ENCODE measurements at regions not wholly inside any gene's neighbourhood (a gene's known extent, or its start where the extent isn't known, plus 50 kb on each side); places are given as distances from the start of the nearest gene placed in this dataset.

DNA sequence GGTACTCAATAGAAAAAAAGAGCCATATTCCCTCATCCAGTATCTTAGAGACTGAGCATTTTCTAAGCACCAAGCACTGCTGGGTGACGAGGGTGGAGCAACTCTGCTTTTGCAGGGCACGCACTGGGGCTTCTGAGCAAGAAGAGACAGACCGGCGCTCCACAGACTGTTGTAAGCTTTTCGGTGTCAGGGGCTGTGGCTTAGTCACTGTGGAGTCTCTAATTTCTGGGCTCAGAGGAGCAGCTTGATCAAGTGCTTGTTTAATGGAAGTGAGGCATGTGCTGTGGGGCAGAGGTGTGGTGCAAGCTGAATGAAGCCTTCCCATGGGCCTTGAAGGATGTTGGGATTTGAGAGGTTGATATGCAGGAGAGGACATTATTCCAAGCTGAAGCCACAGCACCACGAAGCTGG lies 227.1 kb downstream of the MYCN start:
- TF ChIP-seq, protein P1, sequence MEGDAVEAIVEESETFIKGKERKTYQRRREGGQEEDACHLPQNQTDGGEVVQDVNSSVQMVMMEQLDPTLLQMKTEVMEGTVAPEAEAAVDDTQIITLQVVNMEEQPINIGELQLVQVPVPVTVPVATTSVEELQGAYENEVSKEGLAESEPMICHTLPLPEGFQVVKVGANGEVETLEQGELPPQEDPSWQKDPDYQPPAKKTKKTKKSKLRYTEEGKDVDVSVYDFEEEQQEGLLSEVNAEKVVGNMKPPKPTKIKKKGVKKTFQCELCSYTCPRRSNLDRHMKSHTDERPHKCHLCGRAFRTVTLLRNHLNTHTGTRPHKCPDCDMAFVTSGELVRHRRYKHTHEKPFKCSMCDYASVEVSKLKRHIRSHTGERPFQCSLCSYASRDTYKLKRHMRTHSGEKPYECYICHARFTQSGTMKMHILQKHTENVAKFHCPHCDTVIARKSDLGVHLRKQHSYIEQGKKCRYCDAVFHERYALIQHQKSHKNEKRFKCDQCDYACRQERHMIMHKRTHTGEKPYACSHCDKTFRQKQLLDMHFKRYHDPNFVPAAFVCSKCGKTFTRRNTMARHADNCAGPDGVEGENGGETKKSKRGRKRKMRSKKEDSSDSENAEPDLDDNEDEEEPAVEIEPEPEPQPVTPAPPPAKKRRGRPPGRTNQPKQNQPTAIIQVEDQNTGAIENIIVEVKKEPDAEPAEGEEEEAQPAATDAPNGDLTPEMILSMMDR (IDR thresholded peaks at IDR 0.05; ENCODE audit: insufficient read depth, low read length), result no peak
- no peak for DNase-seq (ENCODE audit: low read depth)

DNA sequence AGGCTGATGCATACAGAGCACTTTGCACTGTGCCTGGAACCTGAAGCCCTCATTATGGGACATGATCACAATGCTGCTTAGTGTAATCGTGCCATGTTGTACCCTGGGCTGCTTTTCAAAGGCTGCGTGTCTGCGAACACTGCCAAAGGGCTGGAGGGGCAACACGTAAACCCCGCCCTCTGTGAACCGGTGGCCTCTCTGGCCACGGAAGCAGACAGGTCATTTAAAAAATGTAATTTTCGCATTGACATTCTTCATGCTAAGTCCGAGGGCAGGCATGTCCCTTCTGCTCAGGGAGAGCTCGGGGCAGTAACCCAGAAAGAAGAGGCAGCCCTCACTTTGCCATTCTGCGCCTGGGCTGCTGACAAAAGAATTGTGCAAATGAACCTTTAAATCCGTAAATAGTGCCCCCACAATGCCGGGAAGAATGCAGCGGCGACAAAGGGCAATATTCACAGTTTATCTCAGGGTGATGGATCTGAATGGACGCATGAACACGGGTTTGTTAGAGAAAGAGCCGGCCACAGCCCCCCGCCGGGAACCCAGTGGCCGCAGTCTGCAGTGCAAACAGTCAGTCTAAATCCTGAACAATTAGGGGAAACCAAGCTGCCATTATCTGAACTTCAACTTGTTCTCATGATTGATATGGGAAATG lies 226.1 kb downstream of the MYCN start:
- TF ChIP-seq, protein P1 (IDR thresholded peaks at IDR 0.05; ENCODE audit: insufficient read depth, low read length), result no peak
- no peak overlapping the region for H3K4me3 ChIP-seq (ENCODE audit: low read depth, low read length)
- DNase-seq (ENCODE audit: low read depth), result no peak

More for the DNA sequence above, 227.1 kb downstream of the MYCN start:
- no peak overlapping the region for H3K4me3 ChIP-seq (ENCODE audit: low read depth, low read length)

DNA sequence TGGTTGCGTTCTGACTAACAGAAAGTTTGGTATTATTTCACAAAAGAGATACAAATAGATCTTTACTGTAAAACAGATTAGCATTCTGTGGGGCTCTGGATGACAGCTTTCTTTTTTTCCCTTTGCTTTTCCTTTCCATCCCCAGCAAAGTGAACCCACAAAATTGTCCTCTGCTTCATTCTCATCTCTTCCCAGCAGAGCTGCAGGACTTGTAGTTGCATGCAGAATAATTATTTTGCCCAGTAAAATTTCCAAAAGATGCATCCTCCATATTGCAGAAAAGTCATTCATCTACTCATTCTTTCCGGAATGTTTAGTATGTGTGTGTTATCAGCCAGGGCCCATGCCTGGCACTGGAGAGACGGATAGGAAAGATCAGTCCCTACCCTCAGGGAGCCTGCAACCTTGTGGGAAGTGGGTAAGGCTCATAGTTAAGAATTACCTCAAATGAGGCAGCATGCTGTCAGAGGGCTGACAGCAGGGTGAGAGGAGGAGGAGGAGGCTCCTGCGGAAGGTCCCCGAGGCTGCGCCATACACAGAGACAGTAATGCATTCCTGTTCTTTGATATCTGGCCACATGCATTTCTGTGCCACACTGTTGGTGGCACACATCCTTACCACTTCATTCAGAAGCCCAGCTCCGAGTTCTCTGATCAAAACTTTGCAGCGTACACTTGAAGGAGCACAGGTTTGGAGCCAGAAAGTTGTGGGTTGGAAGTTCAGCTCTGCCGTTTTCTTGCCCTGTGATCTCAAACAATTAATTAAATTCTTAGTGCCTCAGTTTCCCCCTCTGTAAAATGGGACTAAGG lies 225.4 kb downstream of the MYCN start:
- H3K4me3 ChIP-seq (ENCODE audit: low read depth, low read length), result no peak overlapping the region
- no peak for DNase-seq (ENCODE audit: low read depth)
- TF ChIP-seq, protein P1 (IDR thresholded peaks at IDR 0.05; ENCODE audit: insufficient read depth, low read length), result no peak

DNA sequence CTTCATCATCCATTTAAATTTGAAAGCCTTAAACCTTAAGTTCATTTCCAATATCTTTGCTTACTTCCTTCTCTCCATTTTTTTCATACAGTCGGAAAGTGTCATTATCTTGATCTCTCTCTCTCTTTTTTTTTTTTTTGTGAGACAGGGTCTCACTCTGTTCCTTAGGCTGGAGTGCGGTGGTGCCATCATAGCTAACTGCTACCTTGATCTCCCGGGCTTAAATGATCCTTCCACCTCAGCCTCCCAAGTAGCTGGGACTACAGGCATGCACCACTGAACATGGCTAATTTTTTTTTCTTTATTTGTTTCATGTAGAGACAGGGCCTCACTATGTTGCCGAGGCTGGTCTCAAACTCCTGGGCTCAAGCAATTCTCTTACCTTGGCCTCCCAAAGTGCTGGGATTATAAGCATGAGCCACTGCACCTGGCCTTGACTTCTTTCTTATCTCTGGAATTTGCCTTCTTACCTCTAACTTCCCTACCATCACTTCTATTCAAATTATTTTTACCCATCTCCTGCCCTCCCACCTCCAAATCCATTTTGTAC lies 222.2 kb downstream of the MYCN start:
- TF ChIP-seq, protein P1 (IDR thresholded peaks at IDR 0.05; ENCODE audit: insufficient read depth, low read length), result no peak
- DNase-seq (ENCODE audit: low read depth), result no peak
- H3K4me3 ChIP-seq (ENCODE audit: low read depth, low read length), result no peak overlapping the region

DNA sequence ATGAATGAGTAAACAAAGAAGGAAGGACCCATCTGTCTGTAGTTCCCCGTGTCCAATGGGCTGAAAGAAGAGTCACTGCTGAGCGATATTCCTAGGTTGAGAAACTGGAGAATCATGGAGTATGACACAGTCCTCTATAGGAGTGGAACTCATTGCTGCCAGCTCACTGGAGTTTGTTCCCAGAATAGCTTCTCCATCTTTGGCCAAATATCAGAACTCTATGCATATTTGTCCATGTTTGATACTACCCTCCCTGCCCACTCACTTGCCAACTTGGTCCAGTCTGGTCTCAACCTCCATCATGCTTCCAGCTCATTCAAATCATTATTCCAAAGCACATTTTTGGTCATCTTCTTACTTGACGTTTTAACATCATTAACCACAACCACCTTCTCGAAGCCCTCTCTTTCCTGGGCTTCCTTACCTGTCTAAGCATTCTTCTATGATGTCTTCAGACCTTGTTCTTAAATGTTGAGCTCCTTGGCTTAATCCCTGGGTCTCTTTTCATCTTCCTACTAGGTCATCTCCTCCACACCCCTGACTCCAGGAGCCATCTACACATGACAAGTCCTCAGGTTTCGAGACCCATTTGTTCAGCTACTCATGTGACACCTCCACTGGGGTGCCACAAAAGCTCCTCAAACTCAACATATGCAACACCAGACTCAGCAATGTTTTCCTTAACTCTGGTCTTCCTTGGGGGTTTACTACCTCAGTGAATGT lies 221.6 kb downstream of the MYCN start:
- no peak for DNase-seq (ENCODE audit: low read depth)
- TF ChIP-seq, protein P1 (IDR thresholded peaks at IDR 0.05; ENCODE audit: insufficient read depth, low read length), result no peak
- no peak overlapping the region for H3K4me3 ChIP-seq (ENCODE audit: low read depth, low read length)

DNA sequence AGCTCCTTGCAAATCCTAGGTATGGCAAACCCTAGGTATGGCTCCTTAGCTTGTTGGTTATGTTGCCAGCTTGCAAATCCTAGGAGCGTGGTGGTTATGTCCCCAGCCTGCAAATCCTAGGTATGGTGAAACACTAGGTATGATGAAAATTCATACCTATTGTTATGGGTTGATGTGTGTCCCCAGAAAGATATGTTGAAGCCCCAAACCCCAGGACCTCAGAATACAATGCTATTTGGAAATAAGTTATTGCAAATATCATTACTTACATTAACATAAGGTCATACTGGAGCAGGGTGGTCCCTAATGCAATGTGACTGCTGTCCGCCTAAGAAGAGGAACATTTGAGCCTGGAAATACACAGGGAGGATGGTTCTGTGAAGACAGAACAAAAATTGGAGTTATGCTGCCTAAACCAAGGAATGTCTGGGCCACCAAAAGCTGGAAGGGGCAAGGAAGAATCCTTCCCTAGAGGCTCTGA lies 220.8 kb downstream of the MYCN start:
- no peak for DNase-seq (ENCODE audit: low read depth)
- no peak overlapping the region for H3K4me3 ChIP-seq (ENCODE audit: low read depth, low read length)
- TF ChIP-seq, protein P1 (IDR thresholded peaks at IDR 0.05; ENCODE audit: insufficient read depth, low read length), result no peak

All from fibroblast of the aortic adventitia (primary cell).